Esophagus muscularis mucosa (tissue), 4 donors: ENCODE measurements at regions not wholly inside any gene's neighbourhood (a gene's known extent, or its start where the extent isn't known, plus 50 kb on each side); places are given as distances from the start of the nearest gene placed in this dataset.

Experiments used
- DNase-seq: peaks from one replicate; pipeline ENCODE4 v3.0.0-alpha.2; 2017; ENCODE audit errors: extremely low spot score
- H3K27ac ChIP-seq, 4 donors: fragments of 200-600 bp; sonication (generic); replicated peaks in 1 of 4; 1 replicate in 3 of 4; 2 replicates in 1 of 4; pipeline ENCODE4 v1.5.1; 2016 to 2019; ENCODE audit warnings: mild to moderate bottlenecking in 1 of 4
- H3K27me3 ChIP-seq, 4 donors: fragments of 200-600 bp; sonication (generic); one replicate each; pipeline versions ENCODE4 v1.5.1 to v1.6.0; 2016 to 2019
- H3K36me3 ChIP-seq, 4 donors: fragments of 200-600 bp; sonication (generic); one replicate each; pipeline ENCODE4 v1.5.1; 2016 to 2019
- H3K4me1 ChIP-seq, 4 donors: fragments of 200-600 bp; sonication (generic); one replicate each; pipeline ENCODE4 v1.5.1; 2016 to 2019
- H3K4me3 ChIP-seq, 4 donors: fragments of 200-600 bp; sonication (generic); 1 replicate in 2 of 4; 2 replicates in 2 of 4; pipeline ENCODE4 v1.5.1; 2016 to 2019; ENCODE audit warnings: mild to moderate bottlenecking in 4 of 4, moderate library complexity in 1 of 4
- H3K9me3 ChIP-seq, 4 donors: fragments of 200-600 bp; sonication (generic); 1 replicate in 3 of 4; 2 replicates in 1 of 4; pipeline ENCODE4 v1.5.1; 2016 to 2019
- CTCF ChIP-seq, 3 experiments: fragments of 200-600 bp in 2 of 3; fragments of 450-650 bp in 1 of 3; sonication (generic) in 2 of 3; IDR thresholded peaks; one replicate each; pipeline ENCODE4 v1.5.1; 2017 to 2019; ENCODE audit warnings: antibody characterized with exemption in 3 of 3, mild to moderate bottlenecking in 2 of 3, moderate library complexity in 1 of 3
- EP300 ChIP-seq: sonication (generic); formaldehyde crosslinking; IDR thresholded peaks from one replicate; pipeline ENCODE4 v1.6.1; 2017; ENCODE audit warnings: antibody characterized with exemption
- POLR2A ChIP-seq: fragments of 450-650 bp; IDR thresholded peaks from one replicate; pipeline ENCODE4 v1.6.1; 2017; ENCODE audit warnings: antibody characterized with exemption, moderate library complexity, mild to moderate bottlenecking, low read depth
- POLR2AphosphoS5 ChIP-seq, 2 donors: sonication (generic); formaldehyde crosslinking; IDR thresholded peaks; one replicate each; pipeline ENCODE4 v1.6.1; 2017; ENCODE audit warnings: antibody characterized with exemption in 2 of 2
- WGBS: methylation state at CpG from one replicate; pipeline ENCODE4 v1.1.5; 2018; 5-methylcytosine and 5-hydroxymethylcytosine counted together
- intact Hi-C: fragments of 100-400 bp; cut with DNase I; formaldehyde crosslinking; loops from one replicate; pipeline ENCODE4 v1.15.1; 2023

- intact Hi-C loops, result no loop called here
- Histone ChIP-seq H3K36me3 (no peaks in the 10 kb centered on the region), H3K4me3 (no peak overlapping the region), H3K9me3 (peaks cover 0 to 6% (median 0%) of the 10 kb centered on the region in 4 donors), H3K27ac (no peak overlapping the region), H3K4me1 (no peaks in the 10 kb centered on the region), H3K27me3 (no peaks in the 10 kb centered on the region)
- WGBS, result 81% methylated on average over 6 of the region's 6 CpGs
- DNase-seq, result no peak
- TF ChIP-seq POLR2AphosphoS5 (IDR thresholded peaks at IDR 0.05), result no peak
- no peak for TF ChIP-seq EP300
- TF ChIP-seq POLR2A, result no peak
Observed at GRCh38 chr4:186876961-186877626, 153.4 kb upstream of the FAT1 start.

- H3K4me3 ChIP-seq, result no peak overlapping the region
- intact Hi-C loops, result no loop called here
- H3K36me3 ChIP-seq, result no peaks in the 10 kb centered on the region
- no peak overlapping the region for H3K27ac ChIP-seq
- H3K9me3 ChIP-seq, result peaks cover 0 to under 1% (median 0%) of the 10 kb centered on the region in 4 donors
- TF ChIP-seq POLR2AphosphoS5 (IDR thresholded peaks at IDR 0.05) (no peak), POLR2A (no peak), CTCF (IDR thresholded peaks at IDR 0.05) (no peak), EP300 (no peak)
- H3K4me1 ChIP-seq, result no peaks in the 10 kb centered on the region
- 85% methylated on average over 2 of the region's 2 CpGs for WGBS
- H3K27me3 ChIP-seq, result no peaks in the 10 kb centered on the region
- peak; percentile 8 for DNase-seq
Observed at GRCh38 chr4:186878203-186878776, 154.6 kb upstream of the FAT1 start.

- peak; percentile 37 for DNase-seq
- no peak for TF ChIP-seq EP300
- TF ChIP-seq CTCF (IDR thresholded peaks at IDR 0.05), result no peak
- no peak for TF ChIP-seq POLR2A
- no peak for TF ChIP-seq POLR2AphosphoS5 (IDR thresholded peaks at IDR 0.05)
- H3K4me1 ChIP-seq, result no peaks in the 10 kb centered on the region
- H3K36me3 ChIP-seq, result no peaks in the 10 kb centered on the region
- WGBS, result 61% methylated on average over 3 of the region's 3 CpGs
- H3K4me3 ChIP-seq, result no peak overlapping the region
- H3K27ac ChIP-seq, result no peak overlapping the region
- no peaks in the 10 kb centered on the region for H3K27me3 ChIP-seq
- no peaks in the 10 kb centered on the region for H3K9me3 ChIP-seq
- intact Hi-C loops, result no loop called here
Observed at GRCh38 chr4:186881521-186882220, 158.0 kb upstream of the FAT1 start.

GRCh38 chr4:186882293-186882692 lies 158.6 kb upstream of the FAT1 start:
- Histone ChIP-seq H3K27ac (no peak overlapping the region), H3K9me3 (no peaks in the 10 kb centered on the region), H3K27me3 (no peaks in the 10 kb centered on the region), H3K36me3 (no peaks in the 10 kb centered on the region), H3K4me1 (no peaks in the 10 kb centered on the region), H3K4me3 (no peak overlapping the region)
- DNase-seq, result no peak
- 78% methylated on average over 1 of the region's 1 CpG for WGBS
- TF ChIP-seq POLR2AphosphoS5 (IDR thresholded peaks at IDR 0.05) (no peak), POLR2A (no peak), CTCF (IDR thresholded peaks at IDR 0.05) (no peak), EP300 (no peak)
- intact Hi-C loops, result no loop called here

GRCh38 chr4:186885289-186885688 lies 161.6 kb upstream of the FAT1 start:
- intact Hi-C loops, result no loop called here
- 71% methylated on average over 6 of the region's 6 CpGs for WGBS
- DNase-seq, result peak; percentile 47
- H3K27ac ChIP-seq, result no peak overlapping the region
- no peak overlapping the region for H3K4me3 ChIP-seq
- TF ChIP-seq EP300 (no peak), CTCF (IDR thresholded peaks at IDR 0.05) (no peak), POLR2AphosphoS5 (IDR thresholded peaks at IDR 0.05) (no peak), POLR2A (no peak)
- H3K9me3 ChIP-seq, result no peaks in the 10 kb centered on the region
- H3K27me3 ChIP-seq, result no peaks in the 10 kb centered on the region
- no peaks in the 10 kb centered on the region for H3K4me1 ChIP-seq
- H3K36me3 ChIP-seq, result no peaks in the 10 kb centered on the region
